Astrocyte of the spinal cord (primary cell): ENCODE measurements at regions not wholly inside any gene's neighbourhood (a gene's known extent, or its start where the extent isn't known, plus 50 kb on each side); places are given as distances from the start of the nearest gene placed in this dataset.

ENCODE experiments used
- DNase-seq: peaks from one replicate; pipeline ENCODE4 v3.0.0; 2011; ENCODE audit warnings: low read depth, low spot score
- H3K4me3 ChIP-seq: 2 replicates; pipeline ENCODE4 v1.5.1; 2011; ENCODE audit warnings: low read depth, mild to moderate bottlenecking, low read length, moderate library complexity
- in situ Hi-C: cut with HindIII; loops from 2 replicates; pipeline ENCODE4 v1.10.0; 2017; ENCODE audit warnings: low sequenced_read_pairs
- TF ChIP-seq, protein P1 (sequence below): IDR thresholded peaks from 2 replicates; pipeline ENCODE4 v1.5.1; 2012; ENCODE audit warnings: low read depth, mild to moderate bottlenecking, low read length, inconsistent platforms

DNA sequence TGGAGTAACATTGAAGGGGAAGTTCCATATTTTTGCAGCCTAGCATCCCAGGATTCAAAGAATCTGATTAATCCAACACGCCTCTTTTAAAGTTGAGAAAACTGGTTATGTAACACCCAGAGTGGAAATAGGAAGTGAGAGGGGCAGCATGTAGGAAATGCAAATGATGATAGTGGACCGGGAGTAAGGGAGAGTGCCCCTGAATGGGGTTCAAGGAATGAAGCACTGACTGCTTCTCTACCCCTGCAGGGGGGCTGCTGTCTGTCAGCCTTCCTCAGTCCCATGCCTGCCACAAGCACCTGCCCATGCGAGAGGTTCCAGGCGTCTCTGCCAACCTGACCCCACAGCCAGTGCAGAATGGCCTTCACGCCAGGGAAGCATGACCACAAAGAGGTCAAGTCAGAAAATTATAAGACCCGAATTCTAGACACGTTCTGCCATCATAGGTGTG lies 126.5 kb upstream of the CCND2 start:
- no peak for DNase-seq
- no peak overlapping the region for H3K4me3 ChIP-seq
- TF ChIP-seq, protein P1, sequence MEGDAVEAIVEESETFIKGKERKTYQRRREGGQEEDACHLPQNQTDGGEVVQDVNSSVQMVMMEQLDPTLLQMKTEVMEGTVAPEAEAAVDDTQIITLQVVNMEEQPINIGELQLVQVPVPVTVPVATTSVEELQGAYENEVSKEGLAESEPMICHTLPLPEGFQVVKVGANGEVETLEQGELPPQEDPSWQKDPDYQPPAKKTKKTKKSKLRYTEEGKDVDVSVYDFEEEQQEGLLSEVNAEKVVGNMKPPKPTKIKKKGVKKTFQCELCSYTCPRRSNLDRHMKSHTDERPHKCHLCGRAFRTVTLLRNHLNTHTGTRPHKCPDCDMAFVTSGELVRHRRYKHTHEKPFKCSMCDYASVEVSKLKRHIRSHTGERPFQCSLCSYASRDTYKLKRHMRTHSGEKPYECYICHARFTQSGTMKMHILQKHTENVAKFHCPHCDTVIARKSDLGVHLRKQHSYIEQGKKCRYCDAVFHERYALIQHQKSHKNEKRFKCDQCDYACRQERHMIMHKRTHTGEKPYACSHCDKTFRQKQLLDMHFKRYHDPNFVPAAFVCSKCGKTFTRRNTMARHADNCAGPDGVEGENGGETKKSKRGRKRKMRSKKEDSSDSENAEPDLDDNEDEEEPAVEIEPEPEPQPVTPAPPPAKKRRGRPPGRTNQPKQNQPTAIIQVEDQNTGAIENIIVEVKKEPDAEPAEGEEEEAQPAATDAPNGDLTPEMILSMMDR: no peak
- in situ Hi-C loops: no loop called here

DNA sequence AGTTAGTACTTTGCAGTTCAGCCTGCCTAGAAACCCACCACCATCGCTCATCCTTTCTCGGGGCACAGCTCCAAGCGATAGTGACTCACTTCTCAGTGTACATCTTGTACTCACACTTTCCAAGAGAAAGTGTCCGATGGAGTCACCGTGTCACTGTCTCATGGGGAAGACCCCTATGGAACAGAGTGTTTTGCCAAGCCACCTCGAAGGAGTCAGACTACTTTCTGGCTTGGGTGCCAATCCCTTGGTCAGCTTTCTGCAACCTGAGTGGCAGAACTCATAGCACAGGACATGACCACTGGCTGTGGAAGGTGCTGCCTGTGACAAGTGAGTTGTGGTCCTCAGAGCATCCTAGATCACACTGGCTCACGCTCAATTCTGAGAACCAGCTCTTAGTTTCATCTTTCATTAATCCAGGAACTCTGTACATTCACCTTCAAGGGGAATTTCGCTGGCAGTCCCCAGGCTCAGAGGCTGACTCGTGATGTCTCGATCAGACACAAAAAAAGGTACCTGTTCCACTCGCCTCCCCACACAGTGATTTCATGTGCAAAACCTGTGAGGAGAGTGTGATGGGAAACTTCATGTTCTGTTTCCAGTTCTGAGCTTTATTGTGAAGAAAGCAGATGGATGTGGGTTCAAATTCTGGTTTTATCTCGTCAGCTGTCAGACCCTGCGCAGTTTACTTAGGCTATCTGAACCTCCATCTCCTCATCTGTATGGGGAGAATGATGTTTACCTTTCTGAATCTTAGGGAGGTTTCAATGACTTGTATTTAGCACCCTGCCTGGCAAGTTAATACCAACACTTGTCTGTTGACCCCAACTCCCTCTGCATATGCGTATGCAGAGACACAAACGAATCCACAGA lies 127.3 kb upstream of the CCND2 start:
- in situ Hi-C loops: no loop called here
- TF ChIP-seq, protein P1: no peak
- no peak for DNase-seq
- no peak overlapping the region for H3K4me3 ChIP-seq

DNA sequence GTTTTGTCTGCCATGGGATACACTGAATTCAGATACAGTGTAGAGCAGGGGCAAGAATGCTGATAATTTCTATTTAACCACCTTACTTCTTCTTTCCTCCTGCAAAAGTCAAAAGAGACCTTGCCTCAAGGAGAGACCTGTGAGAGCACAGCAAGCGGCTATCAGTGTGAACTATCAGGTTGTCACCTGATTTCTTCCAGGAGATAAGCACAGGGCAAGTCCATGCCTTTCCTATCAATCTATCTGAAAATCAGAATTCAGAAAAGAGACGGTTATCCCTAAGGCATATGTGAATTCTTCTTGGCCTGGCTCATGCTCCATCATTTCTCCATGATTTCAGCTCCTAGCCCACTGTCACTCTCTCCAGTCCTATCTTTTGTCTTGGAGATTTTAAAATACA lies 128.9 kb upstream of the CCND2 start:
- TF ChIP-seq, protein P1: no peak
- no peak for DNase-seq
- in situ Hi-C loops: no loop called here
- H3K4me3 ChIP-seq: no peak overlapping the region

DNA sequence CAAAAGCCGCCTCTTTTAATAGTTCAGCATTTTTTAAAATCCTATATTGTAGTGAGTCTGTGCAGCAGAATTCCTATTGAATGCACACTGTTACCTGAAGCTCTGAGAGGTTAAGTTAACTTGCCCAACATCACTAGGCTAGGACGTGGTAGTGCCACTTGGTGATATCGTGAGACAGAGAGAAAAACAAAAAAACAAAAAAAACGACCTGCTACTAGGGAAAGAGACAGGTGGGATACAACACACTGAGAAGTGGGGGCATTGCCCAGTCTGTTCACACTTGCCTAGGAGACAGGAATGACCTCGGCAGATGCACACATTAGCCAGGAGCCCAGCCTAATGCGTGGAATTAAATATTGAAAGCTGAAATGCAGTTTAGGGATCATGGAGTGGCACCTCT lies 129.7 kb upstream of the CCND2 start:
- DNase-seq: no peak
- in situ Hi-C loops: no loop called here
- TF ChIP-seq, protein P1: no peak
- no peak overlapping the region for H3K4me3 ChIP-seq

DNA sequence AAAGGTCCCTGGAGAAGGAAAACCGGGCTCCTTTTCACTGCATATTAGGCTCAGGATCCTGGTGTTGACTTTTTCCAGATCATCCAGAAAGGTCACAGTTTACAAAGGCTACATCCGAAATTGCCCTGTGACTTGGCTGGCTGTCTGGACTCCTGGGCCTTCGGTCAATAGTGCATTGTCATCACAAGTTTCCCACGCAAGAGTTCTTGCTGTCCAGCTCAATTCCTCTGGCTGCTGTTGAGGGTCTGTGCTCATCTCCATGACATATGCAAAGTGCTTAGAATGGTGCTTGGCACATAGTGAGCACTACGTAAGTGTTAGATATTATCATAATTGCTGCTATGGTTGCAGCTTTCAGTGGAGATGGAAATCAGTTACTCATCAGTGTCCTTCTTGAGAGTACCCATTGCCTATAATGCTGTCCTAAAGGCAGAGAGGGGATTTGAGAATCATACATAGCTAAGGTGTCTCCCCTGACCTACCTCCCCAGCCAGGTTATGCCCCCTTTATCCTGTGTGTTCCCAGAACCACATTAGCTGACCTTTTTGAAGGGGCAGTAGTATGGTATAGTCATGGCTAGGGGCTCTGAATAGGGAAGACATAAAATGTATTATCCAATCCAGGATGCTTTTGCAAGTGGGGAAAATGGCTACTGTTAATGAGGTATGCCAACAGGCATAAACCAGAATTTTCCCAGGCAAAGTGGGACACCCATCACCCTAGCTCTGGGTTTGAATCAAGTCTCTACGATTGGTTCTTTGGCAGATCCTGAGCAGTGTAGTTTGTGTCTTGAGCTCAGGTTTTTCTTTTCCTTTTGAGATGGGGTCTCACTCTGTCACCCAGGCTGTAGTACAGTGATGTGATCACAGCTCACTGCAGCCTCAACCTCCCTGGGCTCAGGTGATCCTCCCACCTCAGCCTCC lies 132.0 kb upstream of the CCND2 start:
- in situ Hi-C loops: no loop called here
- TF ChIP-seq, protein P1: no peak
- no peak for DNase-seq
- H3K4me3 ChIP-seq: no peak overlapping the region

DNA sequence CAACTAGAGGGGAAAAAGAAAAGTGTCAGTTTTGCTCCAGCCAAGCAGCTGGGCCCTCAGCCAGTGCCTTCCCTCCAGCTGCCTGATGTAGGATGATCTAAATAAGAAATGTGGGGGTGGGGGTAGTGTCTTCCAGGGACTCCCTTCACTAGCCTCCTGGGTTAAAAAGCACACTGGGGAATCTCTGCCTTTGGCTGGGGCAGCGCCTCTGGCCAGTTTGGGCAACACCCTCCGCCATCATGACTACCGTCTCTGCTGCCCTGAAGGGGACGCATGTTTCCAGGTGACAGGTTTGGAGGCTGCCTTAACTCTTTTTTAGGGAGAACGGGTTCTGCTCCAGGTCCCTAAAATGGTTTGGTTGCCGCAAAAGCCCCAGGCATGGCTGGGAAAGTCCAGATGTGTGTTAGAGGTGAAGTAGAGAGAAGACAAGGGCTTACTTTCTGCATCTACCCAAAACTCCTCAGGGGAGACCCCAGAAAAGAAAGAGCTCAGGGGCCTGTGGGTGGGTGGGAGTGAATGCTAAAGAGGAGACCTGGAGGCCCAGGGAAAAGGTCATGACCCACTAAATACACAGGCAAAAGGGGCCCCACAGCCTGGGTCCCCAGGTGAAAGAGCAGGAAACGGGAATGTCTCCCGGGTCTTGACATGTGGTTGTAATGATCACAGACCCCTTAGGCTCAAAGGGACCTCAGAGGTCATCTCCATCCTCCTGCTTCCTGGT lies 132.8 kb upstream of the CCND2 start:
- no peak for DNase-seq
- in situ Hi-C loops: no loop called here
- no peak overlapping the region for H3K4me3 ChIP-seq
- TF ChIP-seq, protein P1: no peak
